VCaP (cell line): ENCODE measurements at regions not wholly inside any gene's neighbourhood (a gene's known extent, or its start where the extent isn't known, plus 50 kb on each side); places are given as distances from the start of the nearest gene placed in this dataset.

Source experiments
- H3K27ac ChIP-seq: fragments of 450-650 bp; 2 replicates; pipeline ENCODE4 v1.5.1; 2017
- TF ChIP-seq, protein P1 (sequence below): fragments of 450-650 bp; conservative IDR thresholded peaks from 2 replicates; pipeline ENCODE4 v1.5.1; 2017; ENCODE audit warnings: mild to moderate bottlenecking, moderate library complexity

DNA sequence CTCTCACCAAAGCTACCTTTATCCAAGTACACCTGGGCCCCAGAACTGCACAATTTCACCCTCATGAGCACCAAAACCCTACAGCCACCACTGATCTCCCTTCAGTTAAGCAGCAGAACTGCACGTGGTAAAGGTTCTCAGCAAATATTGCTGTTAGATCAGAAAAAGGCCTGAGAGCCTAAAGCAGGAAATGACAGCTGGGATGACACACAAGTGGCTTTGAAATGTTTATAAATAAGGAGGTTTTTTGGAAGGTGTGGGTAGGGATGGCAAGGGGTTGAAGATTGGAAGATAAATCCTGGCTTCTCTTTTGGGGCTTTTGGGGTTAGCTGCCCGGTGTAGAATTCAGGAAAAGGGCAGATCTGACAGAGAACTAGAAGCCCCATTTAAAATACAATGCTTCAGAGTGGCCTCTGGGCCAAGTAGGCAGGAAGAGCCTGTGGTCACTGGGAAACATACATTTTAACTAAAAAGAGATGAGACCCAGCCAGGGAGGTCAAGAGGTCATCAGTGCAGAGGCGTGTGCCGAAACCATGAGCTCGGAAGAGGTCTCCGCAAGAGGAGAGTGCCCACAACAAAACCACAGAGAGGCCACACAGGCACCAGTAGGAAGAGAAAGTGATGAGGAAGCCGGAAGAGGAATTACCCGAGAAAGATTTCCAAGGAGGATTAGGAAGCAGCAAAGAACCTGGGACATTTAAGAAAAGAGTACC lies 916.5 kb downstream of the NLGN4Y start:
- no peak overlapping the region for H3K27ac ChIP-seq
- TF ChIP-seq, protein P1, sequence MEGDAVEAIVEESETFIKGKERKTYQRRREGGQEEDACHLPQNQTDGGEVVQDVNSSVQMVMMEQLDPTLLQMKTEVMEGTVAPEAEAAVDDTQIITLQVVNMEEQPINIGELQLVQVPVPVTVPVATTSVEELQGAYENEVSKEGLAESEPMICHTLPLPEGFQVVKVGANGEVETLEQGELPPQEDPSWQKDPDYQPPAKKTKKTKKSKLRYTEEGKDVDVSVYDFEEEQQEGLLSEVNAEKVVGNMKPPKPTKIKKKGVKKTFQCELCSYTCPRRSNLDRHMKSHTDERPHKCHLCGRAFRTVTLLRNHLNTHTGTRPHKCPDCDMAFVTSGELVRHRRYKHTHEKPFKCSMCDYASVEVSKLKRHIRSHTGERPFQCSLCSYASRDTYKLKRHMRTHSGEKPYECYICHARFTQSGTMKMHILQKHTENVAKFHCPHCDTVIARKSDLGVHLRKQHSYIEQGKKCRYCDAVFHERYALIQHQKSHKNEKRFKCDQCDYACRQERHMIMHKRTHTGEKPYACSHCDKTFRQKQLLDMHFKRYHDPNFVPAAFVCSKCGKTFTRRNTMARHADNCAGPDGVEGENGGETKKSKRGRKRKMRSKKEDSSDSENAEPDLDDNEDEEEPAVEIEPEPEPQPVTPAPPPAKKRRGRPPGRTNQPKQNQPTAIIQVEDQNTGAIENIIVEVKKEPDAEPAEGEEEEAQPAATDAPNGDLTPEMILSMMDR = no peak

DNA sequence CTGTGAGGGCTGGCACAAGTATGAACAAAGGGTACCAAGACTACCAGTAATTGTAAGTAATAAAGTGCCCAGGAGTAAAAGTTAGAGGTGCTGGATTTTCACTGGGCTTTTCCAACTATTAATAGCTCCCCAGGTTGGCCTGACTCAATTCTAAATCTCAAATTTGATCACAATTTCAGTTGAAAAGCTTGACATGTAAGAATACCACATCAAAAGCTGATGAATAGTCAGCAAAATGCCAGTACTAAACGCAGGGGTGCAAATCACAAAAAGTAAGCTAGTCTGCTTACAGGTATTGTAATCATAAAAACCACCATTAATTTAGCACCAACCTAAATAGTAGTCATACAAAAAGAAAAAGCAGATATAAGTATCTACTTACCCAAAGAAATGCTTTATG lies 917.5 kb downstream of the NLGN4Y start:
- H3K27ac ChIP-seq = no peak overlapping the region
- TF ChIP-seq, protein P1 = no peak

DNA sequence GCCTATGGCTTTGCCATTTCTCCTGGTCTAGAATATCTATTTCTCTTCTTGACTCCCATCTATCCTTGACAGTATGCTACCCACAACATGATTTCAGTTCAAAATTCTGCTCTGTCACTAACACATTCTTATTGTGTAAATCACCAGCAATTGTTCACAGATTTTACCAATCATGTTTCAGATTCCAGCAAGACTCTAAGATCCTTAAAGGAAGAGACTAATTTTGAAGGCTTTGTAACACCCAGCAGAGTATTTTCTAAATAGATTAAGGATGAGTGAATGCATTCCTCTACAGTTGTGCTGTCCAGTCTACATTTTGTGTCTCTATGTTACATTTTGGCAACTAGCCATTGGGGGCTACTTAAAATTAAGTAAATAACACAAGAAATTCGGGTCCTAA lies 921.5 kb downstream of the NLGN4Y start:
- TF ChIP-seq, protein P1 = no peak
- H3K27ac ChIP-seq = no peak overlapping the region

- no peak overlapping the region for H3K27ac ChIP-seq
- TF ChIP-seq, protein P1 = no peak
These were observed 922.5 kb downstream of the NLGN4Y start for GRCh38 chrY:15446861-15447260.

DNA sequence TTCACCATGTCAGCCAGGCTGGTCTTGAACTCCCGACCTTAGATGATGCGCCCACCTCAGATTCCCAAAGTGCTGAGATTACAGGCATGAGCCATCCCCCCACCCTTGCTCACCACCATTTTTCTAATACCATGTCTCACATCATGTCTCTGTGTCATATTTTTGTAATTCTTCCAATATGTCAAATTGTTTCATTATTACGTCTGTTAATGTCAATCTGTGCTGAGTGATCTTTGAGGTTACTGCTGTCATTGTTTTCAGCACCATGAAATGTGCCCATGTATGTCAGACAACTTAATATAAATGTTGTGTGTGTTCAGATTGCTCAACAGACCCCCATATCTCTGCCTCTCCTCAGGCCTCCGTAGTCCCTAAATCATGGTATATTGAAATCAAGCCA lies 923.6 kb downstream of the NLGN4Y start:
- no peak overlapping the region for H3K27ac ChIP-seq
- TF ChIP-seq, protein P1 = no peak

- TF ChIP-seq, protein P1 = no peak
- no peak overlapping the region for H3K27ac ChIP-seq
These were observed 931.0 kb downstream of the NLGN4Y start for GRCh38 chrY:15455133-15455937.

- no peak overlapping the region for H3K27ac ChIP-seq
- TF ChIP-seq, protein P1 = no peak
These were observed 931.7 kb downstream of the NLGN4Y start for GRCh38 chrY:15455980-15456469.
